DMS53 (cell line): ENCODE measurements at regions not wholly inside any gene's neighbourhood (a gene's known extent, or its start where the extent isn't known, plus 50 kb on each side); places are given as distances from the start of the nearest gene placed in this dataset.
A peak's percentile ranks its signal among the peaks of the same experiment; 100 is the strongest.
"Not testable (repeated sequence)": the region's sequence is repeated elsewhere in the genome, so short reads cannot be mapped to it uniquely, and the experiment has no call there.

Experiments used
- DNase-seq: peaks from one replicate; lab custom pipeline; 2025; lab: John Stamatoyannopoulos, UW

GRCh38 chr15:56811586-56811985, 78.3 kb upstream of the ZNF280D start:
- DNase-seq = no peak

DNA sequence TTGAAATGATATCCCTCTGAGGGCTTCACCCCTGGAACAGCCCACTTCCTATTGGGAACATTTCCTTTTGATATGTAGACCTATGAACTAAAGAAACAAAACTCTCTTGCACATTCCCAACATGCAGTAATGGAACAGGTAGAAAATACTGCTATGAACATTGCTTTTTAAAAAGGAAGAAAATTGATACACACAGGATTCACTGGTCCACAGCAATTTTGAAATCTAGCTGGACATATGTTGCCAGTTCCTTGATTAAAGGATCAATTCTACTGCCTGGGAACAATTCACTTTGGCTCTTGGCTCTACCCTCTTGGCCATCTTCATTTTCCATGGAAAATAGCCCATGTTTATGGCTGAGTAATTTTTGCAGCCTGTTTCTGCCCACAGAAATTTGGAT, 74.9 kb upstream of the ZNF280D start:
- DNase-seq = no peak

DNA sequence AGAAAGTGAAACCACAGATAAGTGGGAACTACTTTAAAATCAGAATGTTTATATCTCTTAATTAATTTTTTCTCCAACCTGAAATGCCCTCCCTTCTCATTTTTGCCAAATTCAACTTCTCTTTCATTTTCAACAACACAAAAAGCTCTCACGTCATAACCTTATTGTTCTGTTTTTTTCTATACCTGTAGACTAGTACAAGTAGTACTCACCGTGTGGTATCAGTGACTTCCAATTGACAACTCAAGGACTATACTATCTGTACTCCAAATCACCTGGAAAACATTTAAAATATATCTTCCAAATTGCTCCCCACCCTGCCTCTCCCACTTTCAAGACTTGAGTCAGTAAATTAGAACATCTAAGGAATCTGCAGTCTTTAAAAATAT, 72.8 kb upstream of the ZNF280D start:
- no peak for DNase-seq

DNA sequence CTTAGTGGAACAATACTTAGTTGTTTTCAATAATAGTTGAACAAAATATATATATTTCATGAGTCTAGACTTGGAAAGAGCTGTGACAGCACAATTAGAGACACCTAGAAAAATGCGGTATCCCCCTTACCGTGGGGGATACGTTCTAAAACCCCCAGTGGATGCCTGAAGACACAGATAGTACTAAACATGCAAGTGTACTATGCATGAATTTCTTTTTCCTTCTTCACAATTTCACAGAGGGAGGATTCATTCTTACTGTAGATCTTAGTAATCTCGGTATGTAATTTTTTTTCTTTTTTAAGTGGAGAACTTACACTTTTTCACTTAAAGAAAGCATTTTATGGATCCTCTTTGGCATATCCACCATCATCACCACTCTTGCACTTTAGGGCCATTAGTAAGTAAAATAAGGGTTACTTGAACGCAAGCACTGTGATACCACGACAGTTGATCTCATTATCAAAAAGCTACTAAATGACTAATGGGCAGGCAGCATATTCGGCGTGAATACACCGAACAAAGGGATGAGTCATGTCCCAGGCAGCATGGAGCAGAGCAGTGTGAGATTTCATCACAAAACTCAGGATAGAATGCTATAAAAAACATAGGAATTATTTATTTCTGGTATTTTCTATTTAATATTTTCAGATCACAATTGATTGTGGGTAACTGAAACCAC, 72.3 kb upstream of the ZNF280D start:
- peak; percentile 9 for DNase-seq

GRCh38 chr15:56804938-56805337, 71.6 kb upstream of the ZNF280D start:
- DNase-seq = no peak

DNA sequence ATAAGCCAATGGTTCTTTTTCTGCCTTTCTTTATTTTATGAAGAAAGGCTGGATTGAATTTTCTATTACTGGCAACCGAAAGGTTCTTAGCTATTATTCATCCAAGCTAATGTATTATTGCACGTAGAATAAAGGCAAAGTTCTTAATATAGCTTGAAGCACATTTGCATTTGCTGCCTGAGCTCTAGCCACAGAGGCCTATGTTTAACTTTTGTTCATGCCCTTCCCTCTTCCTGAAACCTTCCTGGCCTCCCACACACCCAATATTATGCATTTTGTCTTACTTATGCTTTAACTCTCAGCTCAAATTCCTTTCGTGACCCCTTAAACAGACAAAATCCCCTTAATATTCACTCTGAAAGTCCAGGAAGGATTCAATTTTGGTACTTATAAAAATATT, 71.0 kb upstream of the ZNF280D start:
- DNase-seq = no peak

DNA sequence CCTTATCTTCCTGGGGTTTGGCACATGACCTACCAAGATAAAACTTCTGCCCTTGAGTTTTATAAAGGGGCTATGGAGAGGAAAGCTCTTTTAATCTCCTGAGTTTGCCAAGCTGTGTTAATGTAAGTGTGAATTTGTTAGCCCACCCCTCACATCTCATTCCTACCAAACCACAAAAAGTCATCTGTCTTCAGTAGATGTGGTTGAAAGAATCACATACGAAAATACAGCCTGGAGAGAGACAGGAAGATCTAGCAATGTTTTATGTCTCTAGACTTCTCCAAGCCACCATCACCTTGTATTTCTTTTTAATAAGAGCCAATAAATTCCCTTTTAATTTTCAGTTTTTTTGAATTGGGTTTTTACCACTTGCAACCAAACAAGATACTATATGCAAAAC, 68.9 kb upstream of the ZNF280D start:
- DNase-seq = no peak

DNA sequence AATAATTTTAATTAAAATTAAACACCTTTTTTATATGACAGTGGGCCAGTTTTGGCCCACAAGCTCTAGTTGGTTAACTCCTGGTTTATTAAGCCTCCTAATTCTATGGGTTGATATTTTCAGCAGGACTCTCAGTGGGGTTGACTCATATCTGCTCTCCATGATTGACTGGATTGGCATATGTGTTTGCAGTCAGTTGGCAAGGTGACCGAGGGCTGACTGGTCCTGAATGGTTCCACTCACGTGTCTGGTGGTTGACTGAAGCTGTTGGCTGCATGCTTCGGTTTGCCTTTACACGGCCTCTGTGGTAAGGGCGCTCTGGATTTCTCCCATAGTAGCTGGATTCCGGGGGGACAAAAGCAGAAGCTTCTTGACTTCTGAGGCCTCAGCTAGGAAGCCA, 65.3 kb upstream of the ZNF280D start:
- no peak for DNase-seq

DNA sequence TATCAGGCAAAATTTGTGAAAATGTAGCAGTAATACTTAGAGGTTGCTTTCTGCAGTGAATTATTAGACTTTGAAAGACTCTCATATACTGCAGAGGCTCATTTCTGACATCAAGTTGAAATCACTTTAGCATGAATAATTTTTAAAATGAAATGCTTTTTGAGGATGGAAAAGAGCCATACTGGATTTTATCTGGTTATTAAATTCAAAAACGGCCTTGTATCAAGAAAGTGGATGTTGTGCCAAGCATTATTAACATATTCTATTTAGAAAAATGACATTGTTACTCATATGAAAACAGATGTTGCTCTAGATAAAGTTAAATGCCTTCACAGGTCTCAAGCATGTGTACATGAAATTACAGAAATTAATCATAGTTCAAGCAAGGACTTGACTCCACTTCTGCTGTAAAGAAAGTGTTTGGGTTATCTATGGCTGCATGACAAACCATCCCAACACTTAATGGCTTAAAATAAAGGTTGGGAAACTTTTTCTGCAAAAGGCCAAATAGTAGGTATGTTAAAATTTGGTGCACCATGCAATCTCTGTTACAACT, 64.5 kb upstream of the ZNF280D start:
- no peak for DNase-seq

DNA sequence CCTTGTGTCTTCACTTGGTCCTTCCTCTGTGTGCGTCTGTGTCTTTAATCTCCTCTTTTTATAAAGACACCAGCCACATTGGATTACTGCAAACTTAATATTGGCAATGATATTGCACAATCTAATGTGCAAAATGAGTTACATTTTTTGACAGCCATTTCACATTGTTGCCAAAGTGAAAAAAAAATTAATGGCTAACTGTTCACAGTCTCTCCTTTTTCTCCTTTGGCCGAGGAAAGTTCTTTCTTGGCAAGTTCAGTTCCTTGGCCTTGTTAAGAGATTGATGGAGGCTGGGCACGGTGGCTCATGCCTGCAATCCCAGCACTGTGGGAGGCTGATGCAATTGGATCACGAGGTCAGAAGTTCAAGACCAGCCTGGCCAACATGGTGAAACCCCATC, 62.2 kb upstream of the ZNF280D start:
- DNase-seq = no peak

DNA sequence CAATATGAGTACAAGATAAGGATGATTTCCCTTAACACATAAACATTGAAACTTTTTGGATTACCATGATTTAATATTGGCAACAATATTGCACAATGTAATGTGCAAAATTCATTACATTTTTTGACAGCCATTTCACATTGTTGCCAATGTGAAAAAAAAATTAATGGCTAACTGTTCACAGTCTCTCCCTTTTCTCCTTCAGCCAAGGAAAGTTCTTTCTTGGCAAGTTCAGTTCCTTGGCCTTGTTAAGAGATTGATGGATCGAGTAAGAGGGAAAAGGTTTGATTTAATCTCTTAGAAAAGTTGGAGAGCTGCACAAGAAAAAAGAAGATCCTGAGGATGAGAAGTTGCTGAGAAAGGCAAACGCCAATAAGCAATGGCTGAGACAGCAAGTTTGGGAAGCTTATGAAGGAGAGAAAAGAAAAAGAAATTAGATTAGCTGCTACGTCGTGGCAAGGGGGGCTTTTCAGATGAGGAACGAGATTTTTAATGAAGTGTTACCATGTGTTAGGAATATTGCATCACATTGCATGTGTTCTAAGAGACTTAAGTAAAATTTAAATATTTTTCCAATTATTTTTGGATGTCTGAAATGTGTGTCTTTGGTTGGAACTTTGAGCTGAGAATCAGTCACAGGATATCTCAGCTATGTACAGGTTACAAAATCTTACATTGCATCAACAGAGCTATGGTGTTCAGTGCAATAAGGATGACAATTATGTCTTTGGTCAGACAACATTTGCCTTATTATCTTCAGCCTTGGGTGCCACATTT, 61.4 kb upstream of the ZNF280D start:
- DNase-seq = no peak

GRCh38 chr15:56794165-56794552, 60.9 kb upstream of the ZNF280D start:
- no peak for DNase-seq

- DNase-seq = no peak
Measured at GRCh38 chr15:56792211-56792610, 58.9 kb upstream of the ZNF280D start.

DNA sequence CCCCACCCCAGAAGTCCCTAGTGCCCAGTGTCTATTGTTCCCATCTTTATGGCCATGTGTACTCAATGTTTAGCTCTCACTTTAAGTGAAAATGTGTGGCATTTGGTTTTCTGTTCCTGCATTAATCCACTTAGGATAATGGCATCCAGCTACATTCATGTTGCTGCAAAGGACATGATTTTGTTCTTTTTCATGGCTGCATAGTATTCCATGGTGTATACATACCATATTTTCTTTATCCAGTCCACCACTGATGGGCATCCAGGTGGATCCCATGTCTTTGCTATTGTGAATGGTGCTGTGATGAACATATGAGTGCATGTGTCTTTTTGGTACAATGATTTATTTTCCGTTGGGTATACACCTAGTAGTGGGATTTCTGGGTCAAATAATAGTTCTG, 58.2 kb upstream of the ZNF280D start:
- not testable (repeated sequence) for DNase-seq

GRCh38 chr15:56788359-56788758, 55.0 kb upstream of the ZNF280D start:
- DNase-seq = no peak

DNA sequence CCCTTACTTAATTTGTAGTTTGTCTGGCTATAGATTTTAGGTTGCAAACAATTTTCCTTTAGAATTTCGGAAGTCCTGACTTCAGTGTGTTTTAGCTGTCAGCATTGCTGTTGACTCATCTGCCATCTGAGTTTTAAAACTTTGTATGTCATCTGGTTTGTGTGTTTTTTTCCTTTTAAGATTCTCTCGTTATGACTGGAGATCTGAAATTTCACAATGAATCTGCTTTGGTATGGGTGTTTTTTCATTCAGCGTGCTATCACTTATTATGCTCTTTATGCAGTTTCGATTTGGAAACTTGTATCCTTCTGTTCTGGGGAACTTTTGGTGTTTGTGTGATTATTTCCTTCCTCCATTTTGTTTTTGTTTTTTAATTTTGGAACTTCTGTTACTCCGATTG, 53.7 kb upstream of the ZNF280D start:
- no peak for DNase-seq

GRCh38 chr15:56783857-56784661, 50.8 kb upstream of the ZNF280D start:
- no peak for DNase-seq

- no peak for DNase-seq
Measured at GRCh38 chr15:56783156-56783856, 50.0 kb upstream of the ZNF280D start.
